GM21825 (cell line): ENCODE measurements at regions not wholly inside any gene's neighbourhood (a gene's known extent, or its start where the extent isn't known, plus 50 kb on each side); places are given as distances from the start of the nearest gene placed in this dataset.
"Not testable (repeated sequence)": the region's sequence is repeated elsewhere in the genome, so short reads cannot be mapped to it uniquely, and the experiment has no call there.

Experiments
- ATAC-seq: cut with Tn5 transposase; IDR thresholded peaks from one replicate; pipeline ENCODE4 v1.9.1; 2021; ENCODE audit warnings: mild to moderate bottlenecking, moderate library complexity; ENCODE audit not compliant: unreplicated experiment

DNA sequence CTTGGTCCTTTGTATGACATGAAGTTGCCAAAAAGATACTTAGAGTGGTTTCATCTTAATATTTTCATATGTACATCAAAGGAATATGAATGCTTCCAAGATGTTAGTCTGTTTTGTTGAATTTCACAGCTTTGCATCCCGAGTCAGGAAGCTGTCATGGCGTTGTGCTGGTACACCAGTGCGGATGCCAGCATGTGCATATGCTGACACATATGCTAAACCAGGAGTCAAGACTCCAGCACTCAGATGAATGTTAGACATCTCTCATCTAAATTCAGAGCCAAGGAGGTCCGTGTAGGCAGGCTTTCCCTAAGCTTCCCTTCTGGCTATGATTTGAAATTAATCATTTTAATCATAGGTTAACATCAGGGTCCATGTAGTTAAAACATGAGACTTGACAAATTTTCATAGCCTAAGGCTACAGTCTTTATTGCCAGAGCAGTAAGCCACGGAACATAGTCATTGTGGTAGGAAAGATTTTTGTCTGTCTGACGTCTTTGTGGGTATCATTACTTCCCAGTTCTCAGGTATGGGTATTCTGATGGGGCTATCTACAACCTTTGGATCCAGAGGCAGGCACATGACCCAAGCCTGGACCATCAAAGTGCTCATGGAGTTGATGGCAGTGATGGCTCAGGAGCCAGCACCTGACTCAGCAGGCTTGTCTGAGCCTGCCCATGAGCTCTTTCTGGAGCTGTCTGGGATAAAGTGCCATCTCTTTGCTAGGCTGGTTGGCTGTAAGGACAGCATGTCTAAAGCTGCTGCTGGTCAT lies 246.1 kb downstream of the KCNRG start:
- no peak for ATAC-seq

DNA sequence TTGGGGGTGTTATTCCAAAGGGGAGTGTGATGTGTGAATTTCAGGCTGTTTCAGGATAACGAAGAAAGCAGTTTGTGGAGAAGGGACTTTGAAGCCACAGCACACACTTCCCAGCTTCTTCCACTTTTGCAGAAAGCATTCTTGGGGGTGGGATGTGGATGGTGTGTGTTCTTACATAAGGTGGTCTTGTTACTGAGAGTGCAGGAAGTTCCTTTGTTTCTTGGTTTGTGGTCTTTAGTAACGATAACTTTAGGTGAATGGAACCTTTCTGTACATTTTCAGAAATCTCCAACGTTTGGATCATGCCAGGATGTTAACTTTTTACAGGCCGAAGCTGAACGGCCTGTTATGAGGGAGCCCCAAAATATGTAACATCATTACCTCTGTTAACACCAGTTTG lies 251.8 kb downstream of the KCNRG start:
- ATAC-seq: no peak

DNA sequence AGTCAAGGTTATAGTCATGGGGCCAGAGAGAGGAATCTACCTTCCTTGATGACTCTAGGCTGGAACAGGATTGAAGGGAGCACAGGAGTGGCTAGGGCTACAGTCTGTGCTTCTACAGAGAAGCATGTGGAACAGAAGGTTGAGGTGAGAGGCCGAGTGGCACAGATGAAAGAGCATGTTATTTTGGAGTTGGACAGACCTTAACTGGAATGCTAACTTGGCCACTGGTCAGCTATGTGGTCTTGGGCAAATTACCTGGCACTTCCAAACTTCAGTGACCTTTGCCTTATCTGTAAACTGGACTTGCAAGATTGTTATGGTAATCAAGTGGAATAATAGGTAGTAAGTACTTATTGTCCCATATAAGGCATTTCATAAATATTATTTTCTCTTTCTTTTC lies 252.7 kb downstream of the KCNRG start:
- ATAC-seq: no peak

DNA sequence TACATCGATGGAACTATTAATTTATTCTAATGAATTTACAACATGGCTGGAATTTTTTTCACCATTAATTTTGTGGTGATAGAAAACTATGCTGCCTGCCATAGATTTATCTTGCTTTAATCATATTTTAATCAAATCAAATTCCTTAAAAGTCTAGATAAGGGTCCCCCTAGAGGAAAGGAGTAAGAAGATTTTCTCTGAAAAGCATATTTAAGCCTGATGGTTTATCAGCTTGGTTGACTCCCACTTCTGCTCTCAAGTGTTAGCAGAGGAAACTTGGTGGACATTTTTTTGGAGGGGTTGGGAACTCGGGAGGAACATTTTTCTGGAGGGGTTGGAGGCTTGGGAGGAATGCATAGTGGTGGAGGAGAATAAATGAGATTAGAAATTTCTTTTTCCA lies 253.3 kb downstream of the KCNRG start:
- ATAC-seq: no peak

DNA sequence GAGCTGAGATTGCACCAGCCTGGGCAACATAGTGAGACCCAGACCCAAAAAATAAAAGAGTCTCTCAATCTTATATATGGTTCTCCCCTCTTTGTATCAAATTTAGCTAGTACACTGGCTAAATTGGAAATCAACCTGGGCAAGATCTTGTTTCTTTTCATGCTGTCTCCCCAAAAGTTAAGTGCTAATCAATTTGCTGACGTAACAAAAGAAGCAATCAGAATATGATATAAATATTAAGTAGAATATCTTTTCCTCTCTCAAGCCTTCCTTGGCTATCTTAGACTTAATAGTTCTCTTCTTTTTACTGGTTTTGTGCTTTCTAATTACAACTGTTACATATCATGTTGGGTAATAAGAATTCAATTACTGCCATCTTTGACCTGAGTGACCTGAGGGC lies 258.9 kb downstream of the KCNRG start:
- no peak for ATAC-seq

DNA sequence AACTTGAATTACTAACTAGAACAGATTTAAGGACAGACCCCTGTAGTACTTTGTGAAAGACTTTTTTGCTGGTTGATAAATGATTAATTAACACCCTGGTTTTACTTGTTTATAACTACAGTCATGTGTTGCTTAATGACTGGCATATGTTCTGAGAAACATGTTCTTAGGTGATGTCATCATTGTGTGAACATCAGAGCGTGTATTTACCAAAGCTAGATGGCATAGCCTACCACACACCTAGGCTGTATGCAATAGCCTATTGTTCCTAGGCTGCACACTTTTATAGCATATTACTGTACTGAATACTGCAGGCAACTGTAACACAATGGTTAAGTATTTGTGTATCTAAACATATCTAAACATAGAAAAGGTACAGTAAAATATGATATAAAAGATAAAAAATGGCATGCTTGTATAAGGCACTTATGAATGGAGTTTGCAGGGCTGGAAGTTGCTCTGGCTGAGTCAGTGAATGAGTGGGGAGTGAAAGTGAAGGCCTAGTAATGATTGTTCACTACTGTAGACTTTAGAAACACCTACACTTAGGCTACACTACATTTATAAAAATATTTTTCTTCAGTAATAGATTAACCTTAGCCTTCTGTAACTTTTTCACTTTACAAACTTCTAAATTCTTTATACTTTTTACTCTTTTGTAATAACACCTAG lies 260.3 kb downstream of the KCNRG start:
- ATAC-seq: no peak

DNA sequence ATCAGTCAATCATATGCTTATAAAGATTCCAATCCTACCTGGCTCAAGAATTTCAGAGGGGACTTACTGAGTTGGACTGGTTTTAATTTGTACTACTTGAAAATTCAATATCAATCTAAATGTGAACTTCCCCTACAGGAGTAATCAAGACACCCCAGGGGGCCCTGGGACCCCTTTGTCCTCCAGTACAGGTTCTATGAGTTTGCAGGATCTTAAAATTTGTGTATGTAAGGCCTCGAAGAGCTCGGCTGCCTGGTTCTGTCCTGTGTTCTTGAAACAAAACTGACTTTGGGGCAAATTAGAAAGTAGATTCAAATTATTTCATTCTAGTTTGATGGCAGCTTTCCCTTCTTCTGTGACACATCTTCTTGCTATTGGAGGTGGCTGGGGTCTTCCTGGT lies 261.3 kb downstream of the KCNRG start:
- ATAC-seq: no peak

DNA sequence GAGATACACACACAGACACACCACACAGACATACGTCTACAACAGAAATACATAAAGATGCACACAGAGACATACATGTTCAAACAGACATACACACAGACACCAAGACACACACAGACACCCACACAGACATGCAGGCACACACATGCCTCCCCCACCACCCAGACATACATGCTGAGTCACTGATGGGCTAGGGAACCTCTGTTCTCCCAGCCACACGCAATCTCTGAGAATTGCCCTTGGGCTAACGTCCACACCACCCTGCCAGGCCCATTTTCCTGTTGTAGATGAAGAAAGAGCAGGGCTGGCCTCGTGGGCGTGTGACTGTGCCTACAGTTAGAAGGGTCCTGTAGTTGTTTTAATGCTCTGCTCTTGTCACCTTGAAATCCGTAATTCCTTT lies 261.9 kb downstream of the KCNRG start:
- ATAC-seq: no peak

DNA sequence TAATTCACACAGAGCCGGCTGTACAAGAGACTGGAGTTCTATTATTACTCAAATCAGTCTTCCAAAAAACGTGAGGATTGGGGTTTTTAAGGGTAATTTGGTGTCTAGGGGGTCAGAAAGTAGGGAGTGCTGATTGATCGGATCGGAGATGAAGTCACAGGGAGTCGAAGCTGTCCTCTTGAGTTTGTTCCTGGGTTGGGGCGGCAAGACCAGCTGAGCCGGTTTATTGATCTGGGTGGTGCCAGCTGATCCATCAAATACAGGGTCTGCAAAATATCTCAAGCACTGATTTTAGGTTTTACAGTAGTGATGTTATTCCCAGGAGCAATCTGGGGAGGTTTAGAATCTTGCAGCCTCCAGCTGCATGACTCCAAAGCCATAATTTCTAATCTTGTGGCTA lies 262.7 kb downstream of the KCNRG start:
- ATAC-seq: no peak

DNA sequence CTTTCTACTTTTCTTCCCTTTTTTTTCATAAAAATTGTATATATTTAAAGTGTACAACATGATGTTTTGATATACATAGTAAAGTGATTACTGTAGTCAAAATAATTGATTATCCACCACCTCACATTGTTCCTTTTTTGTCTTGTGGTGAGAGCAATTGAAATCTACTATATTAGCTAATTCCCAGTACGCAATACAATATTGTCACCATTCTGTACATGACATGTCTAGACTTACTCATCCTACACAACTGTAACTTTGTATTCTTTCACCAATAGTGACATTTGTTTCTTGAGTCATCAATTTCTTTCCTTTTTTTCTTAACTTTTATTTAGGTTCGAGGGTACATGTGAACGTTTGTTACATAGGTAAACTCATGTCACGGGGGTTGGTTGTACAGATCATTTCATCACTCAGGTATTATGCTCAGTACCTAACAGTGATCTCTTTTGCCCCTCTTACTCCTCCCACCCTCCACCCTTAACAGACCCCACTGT lies 265.2 kb downstream of the KCNRG start:
- ATAC-seq: no peak

DNA sequence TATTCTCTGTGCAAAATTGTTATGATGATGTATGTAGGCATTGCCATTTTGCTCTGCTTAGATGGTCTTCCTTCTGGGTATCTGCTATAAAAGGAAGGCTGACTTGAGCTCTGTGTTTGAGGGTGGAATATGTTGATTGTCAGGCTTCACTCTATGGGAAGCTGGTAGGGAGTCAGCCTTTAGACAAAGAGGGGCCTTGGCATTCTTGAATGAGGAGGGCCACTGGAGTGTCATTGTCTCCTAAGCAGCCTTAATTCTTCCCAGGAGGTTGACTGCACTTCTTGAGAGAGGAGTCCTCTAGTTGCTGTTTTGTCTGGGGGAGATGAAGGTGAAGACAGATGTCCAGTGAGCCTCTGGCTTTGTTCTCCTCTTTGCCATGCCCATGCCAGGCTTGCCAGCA lies 266.8 kb downstream of the KCNRG start:
- ATAC-seq: no peak

DNA sequence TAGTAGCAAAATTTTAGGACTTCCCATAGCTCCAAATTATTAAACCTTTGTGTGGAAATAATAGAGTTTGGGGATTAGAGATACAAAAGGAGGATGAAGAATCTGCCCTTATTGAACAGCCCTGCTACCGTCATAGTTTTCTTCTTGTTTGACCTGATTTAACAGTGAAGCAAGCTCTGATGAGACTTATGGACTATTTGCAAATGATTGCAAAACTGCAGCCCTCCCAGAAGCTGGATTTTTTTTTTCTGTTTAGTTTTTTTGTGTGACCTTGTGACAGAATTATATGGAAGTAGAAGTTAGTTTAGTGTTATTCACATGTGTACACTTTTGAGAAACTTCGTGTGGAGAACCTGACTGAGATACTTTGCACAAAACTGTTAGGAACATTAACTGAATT lies 267.8 kb downstream of the KCNRG start:
- ATAC-seq: no peak

DNA sequence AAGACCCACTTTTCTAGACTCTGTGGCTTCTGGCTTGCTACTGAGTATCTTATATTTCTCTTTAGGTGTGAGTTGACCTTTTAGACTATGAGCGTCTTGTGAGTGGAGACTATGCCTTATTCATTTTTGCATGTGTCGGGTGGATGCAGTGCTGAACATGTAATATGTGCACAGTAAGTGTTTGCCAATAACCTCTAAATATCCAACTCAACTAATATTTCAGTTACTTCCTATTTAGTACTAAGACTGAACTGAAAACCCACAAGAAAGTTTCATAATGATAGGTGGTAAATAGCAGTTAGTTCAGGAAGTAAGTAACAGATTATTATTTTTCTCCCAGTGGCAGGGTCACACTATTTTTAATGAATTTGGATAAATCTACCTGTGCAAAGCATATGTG lies 269.3 kb downstream of the KCNRG start:
- ATAC-seq: no peak

DNA sequence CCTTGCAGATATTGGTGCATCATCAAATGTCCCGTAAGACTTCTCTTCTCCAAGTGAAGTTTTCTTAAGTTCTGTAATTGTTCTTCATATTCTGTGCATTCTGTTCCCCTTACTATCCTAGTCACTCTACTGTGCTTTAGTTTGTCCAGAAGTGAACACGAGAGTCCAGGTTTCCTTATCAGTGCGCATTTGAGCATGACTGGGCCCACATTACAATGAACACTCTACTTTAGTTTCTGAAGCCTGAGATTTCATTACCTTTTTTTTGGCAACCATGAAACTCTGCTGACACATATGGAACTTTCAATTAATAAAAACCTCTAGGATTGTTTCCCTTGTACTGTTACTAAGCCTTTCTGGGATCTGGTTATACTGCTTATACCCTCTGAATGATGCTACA lies 270.0 kb downstream of the KCNRG start:
- no peak for ATAC-seq

DNA sequence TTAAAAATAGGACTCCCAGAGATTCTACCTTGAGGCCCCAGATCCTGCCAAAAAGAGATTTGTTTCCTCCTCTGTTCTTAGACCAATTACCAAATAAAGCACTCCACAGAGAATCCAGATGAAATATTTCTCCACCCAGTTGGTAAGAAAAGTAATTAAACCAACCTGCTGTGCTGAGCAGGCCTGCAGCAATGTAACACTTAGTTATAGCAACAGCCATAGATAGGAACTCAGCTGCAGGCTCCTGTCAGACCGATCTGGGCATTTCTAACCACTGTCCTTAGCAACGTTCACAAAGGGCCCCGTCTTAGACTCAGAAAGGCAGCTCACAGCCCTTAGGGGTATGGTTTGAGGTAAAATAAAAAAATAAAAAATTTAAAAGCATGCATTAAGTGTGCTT lies 271.1 kb downstream of the KCNRG start:
- ATAC-seq: no peak

DNA sequence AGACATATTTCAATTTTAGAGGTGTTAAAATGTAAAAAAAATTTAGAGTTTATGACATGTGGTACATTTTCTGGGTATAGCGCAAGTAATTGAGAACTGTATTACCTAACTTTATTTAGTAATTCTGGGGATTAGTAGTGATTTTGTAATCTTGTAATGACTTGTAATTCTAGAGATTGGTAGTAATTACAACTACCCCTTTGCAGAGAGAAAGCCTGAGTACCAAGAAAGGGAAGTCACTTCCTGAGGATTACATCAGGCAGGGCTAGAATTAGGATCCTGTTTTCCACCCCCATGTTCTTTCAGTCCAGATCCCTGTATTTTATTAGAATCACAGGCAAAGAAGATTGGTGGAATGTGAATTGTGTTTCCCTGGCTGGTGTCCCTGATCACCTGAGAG lies 274.9 kb downstream of the KCNRG start:
- no peak for ATAC-seq

DNA sequence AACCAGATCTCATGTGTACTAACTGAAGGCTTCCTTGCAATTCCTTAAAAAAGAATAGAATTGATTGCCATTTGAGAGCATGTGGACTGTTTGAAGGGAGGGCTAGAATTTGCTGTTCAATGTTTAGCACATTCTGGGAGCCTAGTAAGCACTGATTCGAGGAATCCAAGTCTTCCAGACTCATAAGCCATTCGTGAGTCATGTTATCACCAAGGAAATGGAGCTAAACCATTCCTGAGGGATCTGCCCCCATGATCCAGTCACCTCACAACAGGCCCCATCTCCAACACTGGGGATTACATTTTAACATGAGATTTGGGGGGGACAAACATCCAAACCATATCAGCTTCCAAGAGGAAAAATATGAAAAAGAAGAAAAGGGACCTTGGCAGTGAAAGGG lies 276.4 kb downstream of the KCNRG start:
- no peak for ATAC-seq

DNA sequence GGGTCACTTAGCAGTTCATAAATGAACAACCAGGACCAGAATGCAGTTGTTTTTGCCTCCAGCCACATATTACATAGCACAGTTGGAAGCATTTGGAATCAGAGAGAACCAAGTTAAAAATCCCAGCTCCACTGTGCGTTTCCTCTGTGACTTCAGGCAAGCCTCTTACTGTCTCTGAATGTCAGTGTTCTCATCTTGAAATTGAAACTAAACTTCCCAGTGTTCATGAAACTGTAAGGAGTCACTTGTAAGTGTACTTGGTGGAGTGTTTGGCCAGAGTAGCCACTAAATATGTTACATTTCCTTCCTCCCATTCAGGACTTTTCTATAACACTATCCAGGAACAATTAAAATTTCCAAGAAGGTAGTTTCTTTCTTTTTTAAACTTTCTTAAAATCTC lies 276.8 kb downstream of the KCNRG start:
- ATAC-seq: no peak

DNA sequence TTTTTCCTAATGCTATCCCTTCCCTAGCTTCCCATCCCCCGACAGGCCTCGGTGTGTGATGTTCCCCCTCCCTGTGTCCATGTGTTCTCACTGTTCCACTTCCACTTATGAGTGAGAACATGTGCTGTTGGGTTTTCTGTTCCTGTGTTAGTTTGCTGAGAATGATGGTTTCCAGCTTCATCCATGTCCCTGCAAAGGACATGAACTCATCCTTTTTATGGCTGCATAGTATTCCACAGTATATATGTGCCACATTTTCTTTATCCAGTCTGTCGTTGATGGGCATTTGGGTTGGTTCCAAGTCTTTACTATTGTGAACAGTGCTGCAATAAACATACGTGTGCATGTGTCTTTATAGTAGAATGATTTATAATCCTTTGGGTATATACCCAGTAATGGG lies 279.2 kb downstream of the KCNRG start:
- ATAC-seq: not testable (repeated sequence)

DNA sequence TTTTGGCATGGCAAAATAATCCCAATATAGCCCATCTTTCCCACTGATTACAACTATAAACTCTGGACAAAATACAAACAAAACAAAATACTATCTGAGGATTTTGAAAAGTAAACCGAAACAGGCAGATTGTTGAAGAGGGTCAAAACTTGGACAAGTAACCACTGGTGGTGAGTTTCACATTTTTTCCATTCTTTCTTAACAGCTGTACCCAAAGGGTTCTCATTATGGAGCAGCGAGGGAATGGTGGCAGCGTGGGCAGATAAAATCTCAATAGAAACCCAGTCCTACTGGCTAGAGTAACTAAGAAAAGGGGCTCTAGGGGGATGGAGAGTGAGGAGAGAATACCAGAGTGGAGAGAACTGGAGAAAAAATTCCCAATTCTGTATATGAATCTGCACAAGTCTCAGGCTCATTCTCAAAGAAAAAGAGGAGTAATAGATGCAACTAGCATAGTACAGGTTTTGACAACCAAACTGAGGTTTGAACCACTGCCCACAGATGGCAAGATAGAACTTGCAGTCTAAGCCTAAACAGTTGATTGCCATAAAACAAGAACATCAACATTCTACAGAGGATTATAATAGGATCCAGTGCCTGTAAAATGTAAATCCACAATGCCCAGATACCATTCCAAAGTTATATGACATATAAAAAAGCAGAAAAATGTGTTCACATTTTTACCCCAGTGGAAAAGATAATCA lies 284.5 kb downstream of the KCNRG start:
- ATAC-seq: no peak

DNA sequence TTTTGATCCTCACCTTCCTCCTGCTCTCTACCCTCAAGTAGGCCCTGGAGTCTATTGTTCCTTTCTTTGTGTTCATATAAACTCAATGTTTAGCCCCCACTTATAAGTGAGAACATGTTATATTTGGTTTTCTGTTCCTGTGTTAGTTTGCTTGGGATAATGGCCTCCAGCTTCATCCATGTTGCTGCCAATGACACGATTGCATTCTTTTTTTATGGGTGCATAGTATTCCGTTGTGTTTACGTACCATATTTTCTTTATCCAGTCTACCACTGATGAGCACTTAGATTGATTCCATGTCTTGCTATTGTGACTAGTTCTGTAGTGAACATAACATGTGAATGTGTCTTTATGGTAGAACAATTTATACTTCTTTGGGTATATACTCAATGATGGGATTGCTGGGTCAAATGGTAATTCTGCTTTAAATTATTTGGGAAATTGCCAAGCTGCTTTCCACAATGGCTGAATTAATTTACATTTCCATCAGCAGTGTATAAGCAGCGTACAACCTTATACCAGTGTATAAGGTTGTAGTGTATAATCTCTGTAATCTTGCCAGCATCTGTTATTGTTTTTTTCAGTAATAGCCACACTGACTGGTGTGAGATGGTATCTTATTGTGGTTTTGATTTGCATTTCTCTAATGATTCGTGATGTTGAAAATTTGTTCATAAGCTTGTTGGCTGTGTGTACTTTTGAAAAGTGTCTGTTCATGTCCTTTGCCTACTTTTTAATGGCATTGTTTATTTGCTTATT lies 288.9 kb downstream of the KCNRG start:
- ATAC-seq: no peak
